ENCODE measurements at regions not wholly inside any gene's neighbourhood (a gene's known extent, or its start where the extent isn't known, plus 50 kb on each side); places are given as distances from the start of the nearest gene placed in this dataset.

DNA sequence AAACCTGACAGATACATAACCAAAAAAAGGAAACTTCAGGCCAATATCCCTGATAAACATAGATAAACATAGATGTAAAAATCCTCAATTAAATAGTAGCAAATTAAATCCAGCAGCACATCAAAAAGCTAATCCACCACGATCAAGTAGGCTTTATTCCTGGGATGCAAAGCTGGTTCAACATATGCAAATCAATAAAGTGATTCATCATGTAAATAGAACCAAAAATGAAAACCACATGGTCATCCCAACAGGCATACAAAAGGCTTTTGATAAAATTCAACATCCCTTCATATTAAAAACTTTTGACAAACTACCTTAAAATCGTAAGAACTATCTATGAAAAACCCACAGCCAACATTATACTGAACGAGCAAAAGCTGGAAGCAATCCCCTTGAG lies 882.2 kb downstream of the NTRK3 start:
- TF ChIP-seq POLR2A (IDR thresholded peaks at IDR 0.05) (no peak), EP300 (IDR thresholded peaks at IDR 0.05) (no peak)
